HG03060 (cell line): ENCODE measurements at regions not wholly inside any gene's neighbourhood (a gene's known extent, or its start where the extent isn't known, plus 50 kb on each side); places are given as distances from the start of the nearest gene placed in this dataset.
"Not testable (repeated sequence)": the region's sequence is repeated elsewhere in the genome, so short reads cannot be mapped to it uniquely, and the experiment has no call there.

Experiments
- ATAC-seq: cut with Tn5 transposase; IDR thresholded peaks from one replicate; pipeline ENCODE4 v1.9.1; 2021; ENCODE audit warnings: low read depth, moderate number of reproducible peaks; ENCODE audit not compliant: unreplicated experiment

DNA sequence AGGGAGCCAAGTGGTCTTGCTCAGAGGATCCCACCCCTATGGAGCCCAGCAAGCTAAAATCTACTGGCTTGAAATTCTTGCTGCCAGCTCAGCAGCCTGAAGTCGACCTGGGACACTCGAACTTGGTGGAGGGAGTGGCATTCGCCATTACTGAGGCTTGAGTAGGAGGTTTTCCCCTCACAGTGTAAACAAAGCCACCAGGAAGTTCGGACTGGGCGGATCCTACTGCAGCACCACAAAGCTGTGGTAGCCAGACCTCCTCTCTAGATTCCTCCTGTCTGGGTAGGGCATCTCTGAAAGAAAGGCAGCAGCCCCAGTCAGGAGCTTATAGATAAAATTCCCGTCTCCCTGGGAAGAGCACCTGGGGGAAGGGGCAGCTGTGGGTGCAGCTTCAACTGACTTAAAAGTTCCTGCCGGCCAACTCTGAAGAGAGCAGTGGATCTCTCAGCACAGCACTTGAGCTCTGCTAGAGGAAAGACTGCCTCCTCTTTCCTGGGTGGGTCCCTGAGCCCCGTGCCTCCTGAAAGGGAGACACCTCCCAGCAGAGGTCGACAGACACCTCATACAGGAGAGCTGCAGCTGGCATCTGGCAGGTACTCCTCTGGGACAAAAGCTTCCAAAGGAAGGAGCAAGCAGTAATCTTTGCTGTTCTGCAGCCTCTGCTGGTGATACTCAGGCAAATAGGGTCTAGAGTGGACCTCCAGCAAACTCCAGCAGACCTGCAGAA, 576.3 kb upstream of the NECTIN3 start:
- ATAC-seq: no peak

DNA sequence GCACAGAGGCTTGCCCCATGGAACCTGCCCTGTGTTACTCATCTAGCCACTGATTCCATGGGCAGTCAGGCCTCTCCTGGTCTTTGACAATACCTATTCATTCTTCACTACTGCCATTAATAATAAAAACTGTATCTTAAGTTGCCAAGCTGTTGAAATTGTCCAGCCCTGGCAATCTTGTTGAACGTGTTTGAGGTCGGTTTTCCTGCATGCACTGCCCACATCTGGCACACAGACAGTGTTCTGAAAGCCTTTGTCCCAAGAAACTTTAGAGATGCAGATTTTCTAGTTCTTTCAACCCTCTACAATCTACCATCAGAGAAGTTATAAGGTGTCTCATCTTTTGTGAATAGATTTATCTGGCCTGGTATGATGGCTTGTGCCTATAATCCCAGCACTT, 567.2 kb upstream of the NECTIN3 start:
- ATAC-seq: no peak

DNA sequence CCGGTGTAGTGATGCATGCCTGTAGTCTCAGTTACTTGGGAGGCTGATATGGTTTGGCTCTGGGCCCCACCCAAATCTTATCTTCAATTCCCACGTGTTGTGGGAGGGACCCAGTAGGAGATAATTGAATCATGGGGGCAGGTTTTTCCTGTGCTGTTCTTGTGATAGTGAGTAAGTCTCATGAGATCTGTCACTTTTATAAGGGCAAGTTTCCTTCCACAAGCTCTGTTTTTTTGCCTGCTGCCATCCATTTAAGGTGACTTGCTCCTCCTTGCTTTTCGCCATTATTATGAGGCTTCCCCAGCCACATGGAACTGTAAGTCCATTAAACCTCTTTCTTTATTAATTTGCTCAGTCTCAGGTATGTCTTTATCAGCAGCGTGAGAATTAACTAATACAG, 566.7 kb upstream of the NECTIN3 start:
- no peak for ATAC-seq

DNA sequence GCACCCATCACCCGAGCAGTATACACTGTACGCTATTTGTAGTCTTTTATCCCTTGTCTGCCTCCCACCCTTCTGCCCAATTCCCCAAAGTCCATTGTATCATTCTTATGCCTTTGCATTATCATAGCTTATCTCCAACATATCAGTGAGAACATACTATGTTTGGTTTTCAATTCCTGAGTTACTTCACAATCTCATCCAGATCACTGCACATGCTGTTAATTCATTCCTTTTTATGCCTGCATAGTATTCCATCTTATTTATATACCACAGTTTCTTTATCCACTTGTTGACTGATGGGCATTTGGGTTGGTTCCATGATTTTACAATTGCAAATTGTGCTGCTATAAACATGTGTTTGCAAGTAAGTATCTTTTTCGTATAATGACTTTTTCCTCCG, 564.7 kb upstream of the NECTIN3 start:
- no peak for ATAC-seq

DNA sequence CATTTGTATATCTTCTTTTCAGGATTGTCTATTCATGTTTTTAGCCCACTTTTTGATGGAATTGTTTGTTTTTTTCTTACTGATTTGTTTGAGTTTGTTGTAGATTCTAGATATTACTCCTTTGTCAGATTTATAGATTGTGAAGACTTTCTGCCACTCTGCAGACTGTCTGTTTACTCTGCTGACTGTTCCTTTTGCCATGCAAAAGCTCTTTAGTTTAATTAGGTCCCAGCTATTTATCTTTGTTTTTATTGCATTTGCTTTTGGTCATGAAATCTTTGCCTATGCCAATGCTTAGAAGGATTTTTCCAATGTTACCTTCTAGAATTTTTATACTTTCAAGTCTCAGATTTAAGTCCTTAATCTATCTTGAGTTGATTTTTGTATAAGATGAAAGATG, 564.0 kb upstream of the NECTIN3 start:
- not testable (repeated sequence) for ATAC-seq

DNA sequence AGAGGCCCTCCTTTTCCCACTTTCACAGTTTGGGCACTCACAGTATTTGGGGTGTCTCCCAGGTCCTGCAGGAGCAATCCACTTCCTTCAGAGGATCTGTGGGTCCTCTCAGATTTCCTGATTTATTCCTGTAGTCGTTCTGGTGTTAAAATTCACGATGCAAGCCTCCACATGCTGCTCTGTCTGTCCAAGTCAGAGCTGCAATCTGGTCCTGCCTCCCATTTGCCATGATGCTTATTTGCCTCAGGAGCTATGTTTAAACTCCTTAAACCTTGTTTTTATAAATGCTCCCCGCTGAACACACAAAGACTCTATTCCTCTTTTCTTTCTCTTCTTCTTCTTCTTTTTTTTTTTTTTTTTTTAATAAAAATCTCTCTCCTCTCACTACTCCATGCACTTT, 558.7 kb upstream of the NECTIN3 start:
- no peak for ATAC-seq

DNA sequence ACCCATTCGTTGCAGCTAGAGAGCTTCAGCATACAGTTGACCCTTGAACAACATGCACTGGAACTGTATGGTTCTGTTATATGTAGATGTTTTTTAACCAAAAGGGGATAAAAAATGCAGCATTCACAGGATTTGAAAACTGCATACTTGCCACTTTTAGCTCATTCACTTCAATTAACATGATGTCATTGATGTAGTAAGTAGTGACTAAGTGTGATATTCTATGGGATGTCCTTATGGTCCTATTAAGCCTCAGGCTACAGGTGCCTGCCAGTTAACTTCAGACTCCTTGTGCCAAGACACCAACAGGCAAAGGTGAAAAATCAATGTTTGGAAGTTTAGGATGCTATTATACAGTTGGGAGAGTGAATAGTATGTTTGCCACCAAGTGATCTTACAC, 553.6 kb upstream of the NECTIN3 start:
- ATAC-seq: no peak

DNA sequence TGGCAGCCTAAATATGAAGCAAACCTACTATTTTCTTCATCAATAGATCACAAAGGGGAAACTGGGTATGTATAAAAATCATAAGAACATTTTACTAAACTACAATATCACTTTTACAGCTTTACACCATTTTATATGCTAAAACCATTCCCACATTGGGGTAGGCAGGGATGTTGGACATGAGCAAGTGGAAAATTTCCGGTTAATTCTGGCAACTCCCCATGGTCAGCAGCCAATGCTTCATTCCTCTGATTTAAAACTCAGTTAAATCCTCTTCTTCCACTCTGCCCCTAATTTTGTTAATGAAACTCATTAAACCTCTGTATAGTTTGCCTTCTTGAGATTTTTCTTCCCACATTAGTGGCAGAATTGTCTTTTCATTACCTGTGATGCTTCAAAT, 552.5 kb upstream of the NECTIN3 start:
- no peak for ATAC-seq

DNA sequence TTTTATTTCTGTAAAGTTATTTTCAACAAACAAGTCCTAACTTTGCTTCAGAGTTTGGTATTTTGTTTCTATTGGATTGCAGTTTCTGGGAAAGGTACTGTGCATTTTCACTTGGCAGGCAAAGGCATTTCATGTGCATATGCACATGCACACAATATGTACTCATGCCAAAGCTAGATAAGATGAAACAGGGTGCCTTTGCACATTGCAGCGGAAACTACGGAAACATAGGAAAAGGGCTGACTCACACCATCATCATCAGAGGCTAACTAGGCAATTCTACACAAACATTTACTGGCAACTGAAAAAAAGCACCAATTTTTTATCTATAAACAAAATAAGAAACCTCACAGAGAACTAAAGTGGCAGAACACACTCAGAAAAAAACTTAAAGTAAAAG, 550.6 kb upstream of the NECTIN3 start:
- no peak for ATAC-seq

DNA sequence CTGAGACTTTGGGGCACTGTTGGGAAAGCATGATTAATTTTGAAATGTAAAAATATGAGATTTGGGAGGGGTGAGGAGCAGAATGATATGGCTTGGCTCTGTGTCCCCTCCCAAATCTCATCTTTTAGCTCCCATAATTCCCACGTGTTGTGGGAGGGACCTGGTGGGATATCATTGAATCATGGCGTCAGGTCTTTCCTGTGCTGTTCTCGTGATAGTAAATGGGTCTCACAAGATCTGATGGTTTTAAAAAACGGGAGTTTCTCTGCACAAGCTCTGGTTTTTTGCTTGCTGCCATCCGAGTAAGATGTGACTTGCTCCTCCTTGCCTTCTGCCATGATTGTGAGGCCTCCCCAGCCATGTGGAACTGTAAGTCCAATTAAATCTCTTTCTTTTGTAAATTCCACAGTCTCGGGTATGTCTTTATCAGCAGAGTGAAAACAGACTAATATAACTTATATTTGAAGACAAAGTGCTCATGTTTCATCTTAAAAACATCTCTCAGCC, 546.0 kb upstream of the NECTIN3 start:
- ATAC-seq: not testable (repeated sequence)

DNA sequence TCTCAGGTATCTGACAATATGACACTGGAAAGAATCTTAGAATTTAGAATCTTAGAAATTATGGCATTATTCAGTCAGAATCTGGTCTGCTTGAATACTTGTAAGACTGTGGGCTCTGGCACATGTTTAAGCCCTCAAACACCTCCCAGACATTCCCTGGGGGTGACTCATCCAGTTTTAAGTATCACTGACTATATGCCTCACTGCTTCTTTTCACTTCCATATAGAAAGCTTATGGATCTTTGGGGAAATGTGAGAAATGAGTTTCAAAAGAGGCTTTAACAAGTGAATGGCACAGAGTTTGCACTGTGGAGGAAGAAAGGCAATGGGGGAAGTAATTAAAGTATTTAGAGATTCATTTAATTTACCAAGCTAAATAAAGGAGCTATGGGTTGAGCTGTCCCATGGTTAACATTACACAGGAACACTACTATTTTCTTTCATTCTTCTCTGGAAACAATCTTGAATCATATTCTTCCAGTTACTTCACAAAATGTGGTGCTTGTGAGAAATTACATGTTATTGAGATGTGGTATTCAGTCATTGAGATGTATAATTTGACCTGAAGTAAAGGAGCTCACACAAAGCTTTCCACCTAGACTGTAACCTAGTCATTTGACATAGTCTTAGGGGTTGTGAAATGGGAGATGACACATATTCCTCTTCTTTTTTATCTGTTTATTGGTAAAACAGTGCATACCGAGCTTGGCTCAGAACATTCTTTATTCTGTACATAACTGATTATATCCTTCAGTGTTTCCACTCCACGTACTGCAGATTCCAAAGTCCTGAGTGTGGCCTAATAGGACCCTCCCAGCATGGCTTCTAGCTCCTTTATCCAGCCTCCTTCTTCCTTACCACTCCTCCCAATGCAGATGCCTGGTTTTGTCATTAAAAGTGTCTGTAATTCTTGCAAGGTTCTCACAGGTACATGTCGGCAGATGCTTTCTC, 544.6 kb upstream of the NECTIN3 start:
- ATAC-seq: no peak

DNA sequence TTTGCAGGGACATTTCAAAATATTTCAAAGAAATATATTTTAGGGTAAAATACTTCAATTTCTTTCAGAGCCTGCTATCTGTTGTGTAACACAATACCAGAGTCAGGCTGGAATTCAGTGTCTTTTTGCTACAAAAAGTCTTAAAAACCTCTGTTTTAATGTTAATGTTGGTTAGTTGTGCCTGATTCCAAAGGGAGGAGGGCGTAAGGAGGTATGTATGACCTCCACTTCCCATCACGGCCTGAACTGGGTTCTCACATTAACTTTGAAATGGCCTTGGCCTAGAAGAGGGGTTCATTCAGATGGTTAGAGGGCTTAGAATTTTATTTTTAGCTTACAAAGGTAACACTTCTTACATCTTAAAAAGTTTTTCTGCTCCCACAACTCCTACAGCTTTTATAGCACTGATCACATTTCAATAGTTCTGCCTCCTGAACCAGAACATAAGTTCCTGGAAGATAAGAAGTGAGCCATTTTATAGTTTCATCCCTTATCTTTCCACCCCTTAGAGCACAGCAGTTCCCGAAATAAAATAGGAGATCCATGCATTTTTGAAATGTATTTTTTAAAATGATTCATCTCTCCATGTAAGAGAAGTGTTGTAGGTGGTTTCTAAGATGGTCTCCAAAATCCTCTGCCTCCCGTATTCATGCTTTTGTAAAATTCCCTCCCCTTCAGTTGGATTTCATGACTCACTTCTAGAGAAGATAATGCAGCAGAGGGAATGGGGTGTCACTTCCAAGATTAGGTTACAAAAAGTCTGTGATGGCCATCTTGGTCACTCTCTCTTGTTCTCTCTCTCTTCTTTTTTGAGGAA, 543.1 kb upstream of the NECTIN3 start:
- ATAC-seq: no peak

DNA sequence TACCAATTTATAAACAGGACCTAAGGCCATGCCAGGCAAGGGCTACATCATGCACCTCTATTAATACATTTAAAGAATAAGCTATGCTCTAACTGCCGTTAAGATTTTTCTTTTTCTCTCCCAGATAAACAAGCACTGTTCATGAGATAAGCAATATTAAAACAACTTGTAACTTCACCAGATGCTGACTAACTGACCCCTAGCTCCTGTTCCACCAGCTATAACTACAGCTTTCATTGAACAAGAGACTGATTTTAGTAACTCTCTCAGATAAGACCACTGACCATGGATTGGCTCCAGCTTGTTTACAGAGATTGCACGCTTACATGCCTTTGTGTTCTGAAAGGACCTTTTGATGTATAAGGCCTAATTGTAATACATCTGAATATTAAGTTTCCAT, 540.7 kb upstream of the NECTIN3 start:
- ATAC-seq: no peak

DNA sequence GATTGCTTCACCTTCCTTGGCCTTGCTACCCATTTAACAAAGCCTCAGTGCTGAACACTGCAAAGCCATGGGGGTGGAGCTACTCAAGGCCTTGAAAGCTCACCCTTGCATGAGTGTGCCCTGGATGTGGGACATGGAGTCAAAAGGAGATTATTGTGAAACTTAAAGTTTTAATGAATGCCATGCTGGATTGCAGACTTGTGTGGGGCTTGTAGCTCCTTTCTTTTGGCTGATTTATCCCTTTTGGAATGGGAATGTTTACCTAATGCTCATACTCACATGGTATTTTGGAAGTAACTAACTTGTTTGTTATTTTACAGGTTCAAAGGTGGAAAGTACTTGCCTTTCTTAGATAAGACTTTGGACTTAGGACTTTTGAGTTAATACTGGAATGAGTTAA, 538.5 kb upstream of the NECTIN3 start:
- no peak for ATAC-seq

DNA sequence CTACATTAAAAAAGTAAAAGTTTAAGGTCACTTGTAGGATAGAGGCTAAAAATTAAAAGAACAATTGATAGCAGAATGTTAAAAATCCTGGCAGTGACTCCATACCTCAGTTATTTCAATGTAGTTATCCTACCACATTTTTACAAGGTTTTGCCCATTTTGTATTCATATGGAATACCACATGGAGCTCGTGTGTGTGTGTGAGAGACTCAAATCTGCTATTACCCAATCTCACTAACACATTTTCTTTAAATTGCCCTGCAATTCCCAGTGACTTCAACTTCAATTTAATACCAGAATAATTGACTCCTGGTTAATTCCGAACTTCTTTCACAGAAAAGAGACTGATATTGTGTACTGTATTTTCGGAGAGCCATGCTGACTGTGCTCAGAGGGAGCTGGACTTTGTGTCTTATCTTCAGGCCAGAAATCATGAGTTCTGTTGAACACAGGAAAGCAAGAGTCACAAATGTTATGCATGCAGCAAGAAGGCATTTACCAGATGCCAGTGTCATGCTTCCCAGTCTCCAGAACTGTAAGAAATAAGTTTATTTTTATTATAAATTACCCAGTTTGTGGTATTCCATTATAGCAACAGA, 529.0 kb upstream of the NECTIN3 start:
- ATAC-seq: no peak

DNA sequence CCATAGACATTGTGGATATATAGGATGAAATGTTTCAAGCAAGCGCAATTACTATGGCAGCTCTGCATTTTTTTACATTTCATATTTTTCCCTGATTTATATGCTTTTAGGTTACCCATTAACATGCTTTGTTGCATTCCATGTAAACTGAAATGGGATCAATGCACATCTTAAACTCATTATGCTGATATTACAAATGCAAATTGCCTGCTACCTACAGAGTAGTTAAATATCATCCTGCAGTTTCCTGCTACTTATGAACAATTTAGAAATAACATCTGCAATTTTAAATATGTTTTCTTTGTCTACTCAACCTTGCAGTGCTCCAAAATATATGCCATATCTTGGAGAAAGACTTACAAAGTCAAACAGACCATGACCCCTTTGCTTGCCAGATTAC, 526.9 kb upstream of the NECTIN3 start:
- no peak for ATAC-seq

DNA sequence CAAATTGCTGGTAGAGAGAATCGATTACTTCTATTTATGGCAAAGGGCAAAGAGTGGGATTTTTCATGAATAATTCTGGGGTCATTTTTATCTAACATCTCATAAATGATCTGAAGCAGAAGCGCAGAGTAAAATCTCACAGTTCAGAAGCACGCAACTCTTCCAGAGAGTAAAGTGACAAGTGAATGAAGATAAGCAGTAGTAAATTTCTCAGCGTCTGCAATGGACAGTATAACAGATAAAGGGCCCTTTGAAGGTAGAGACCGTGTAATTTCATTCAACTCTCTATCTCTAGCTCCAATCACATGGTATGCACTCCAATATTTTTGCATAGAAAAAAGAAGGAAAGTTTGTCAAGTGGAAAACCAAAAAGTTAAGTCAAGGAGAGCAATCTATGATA, 521.1 kb upstream of the NECTIN3 start:
- ATAC-seq: no peak

DNA sequence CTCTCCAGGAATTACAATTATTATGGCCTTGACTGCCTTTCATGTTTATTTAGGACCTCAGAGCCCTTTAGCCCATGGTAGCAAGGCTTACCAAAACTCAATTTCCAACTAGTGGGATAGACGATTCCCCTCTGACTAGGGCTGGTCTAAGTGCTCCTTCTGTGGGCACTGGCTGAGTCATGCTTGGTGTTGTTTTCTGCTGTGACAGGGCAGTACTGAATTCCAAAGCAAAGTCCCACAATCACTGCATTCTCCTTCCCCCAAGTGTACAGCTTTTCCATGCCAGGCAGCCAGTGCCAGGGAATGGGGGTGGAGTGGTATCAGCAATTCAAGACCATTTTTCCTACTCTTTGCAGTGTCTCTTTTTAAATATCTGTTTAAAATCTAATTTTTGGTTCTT, 509.0 kb upstream of the NECTIN3 start:
- ATAC-seq: no peak

DNA sequence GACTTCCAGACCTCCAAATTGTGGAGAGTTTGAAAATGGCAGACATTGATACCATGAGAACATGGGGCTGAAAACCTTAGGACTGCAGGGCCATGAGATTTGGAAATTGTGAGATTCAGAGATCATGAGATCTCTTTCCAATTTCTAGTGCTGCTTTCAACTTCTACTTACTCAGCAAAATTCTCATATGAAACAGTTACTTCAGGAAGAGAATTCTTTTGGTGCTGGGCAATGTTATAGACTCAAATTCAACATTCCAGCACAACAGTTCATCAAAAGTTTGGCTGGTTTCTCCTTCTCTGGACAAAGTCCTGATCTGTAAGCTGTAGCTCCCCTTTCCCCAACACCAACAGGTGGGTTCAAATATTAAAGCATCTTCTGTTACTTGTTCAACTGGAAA, 506.9 kb upstream of the NECTIN3 start:
- ATAC-seq: no peak

DNA sequence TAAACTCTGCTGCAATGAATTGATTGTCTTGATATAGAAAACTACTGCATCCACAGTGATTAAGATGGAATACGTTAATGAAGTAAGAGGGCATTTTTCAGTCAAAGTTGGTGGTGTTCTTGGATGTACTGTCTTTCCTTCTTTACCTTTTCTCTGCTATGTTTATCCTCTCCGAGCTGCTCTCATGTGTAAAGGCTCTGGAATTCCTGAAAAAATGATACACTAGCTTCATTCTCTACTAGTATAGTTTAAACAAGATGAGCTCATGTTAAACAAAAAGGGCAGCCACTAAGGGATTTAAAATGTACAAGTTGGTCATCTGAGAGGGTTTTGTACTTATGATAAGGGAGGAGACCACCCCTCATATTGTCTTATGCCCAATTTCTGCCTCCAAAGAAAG, 504.6 kb upstream of the NECTIN3 start:
- no peak for ATAC-seq
